IMR-90 (cell line): ENCODE measurements at regions not wholly inside any gene's neighbourhood (a gene's known extent, or its start where the extent isn't known, plus 50 kb on each side); places are given as distances from the start of the nearest gene placed in this dataset.

Experiments
- ATAC-seq: fragments of 200-7000 bp; cut with Tn5 transposase; 2 replicates; pipeline ENCODE4 v1.9.1; 2020; ENCODE audit warnings: low read depth, mild to moderate bottlenecking, moderate library complexity
- BruUV-seq: library from RNA; stranded (reverse); fragments of 400-500 nt; replicated peaks from 2 replicates; lab custom pipeline; 2021; lab: Mats Ljungman, UMichigan
- CTCF ChIA-PET: fragments of 300-600 bp; formaldehyde crosslinking; extraction: SDS; loops from one replicate; lab custom pipeline; 2021; ENCODE audit warnings: antibody characterized with exemption; lab: Yijun Ruan, JAX
- POLR2A ChIA-PET: fragments of 300-600 bp; sonication (Branson Sonifier 250); formaldehyde crosslinking; loops from one replicate; lab custom pipeline; 2022; ENCODE audit warnings: antibody characterized with exemption; ENCODE audit not compliant: unreplicated experiment; lab: Charles Lee
- DNase-seq: peaks from one replicate; pipeline ENCODE4 v3.0.0; 2013
- H2AFZ ChIP-seq: replicated peaks from 2 replicates; pipeline ENCODE3; 2013; ENCODE audit warnings: low read length, mild to moderate bottlenecking; ENCODE audit not compliant: poor library complexity
- H2AK5ac ChIP-seq: 2 replicates; pipeline ENCODE4 v1.6.1; 2013; ENCODE audit warnings: low read depth, low read length, inconsistent platforms
- H2AK9ac ChIP-seq: replicated peaks from 2 replicates; pipeline ENCODE3; 2013; ENCODE audit warnings: mild to moderate bottlenecking, low read depth, low read length, moderate library complexity; ENCODE audit not compliant: poor library complexity
- H2BK120ac ChIP-seq: 2 replicates; pipeline ENCODE4 v1.6.1; 2013; ENCODE audit warnings: low read depth, low read length, inconsistent platforms
- H2BK15ac ChIP-seq: 3 replicates; pipeline ENCODE4 v1.6.1; 2013; ENCODE audit warnings: low read depth, low read length, inconsistent platforms
- H2BK20ac ChIP-seq: 2 replicates; pipeline ENCODE4 v1.6.1; 2013; ENCODE audit warnings: low read depth, mild to moderate bottlenecking, inconsistent platforms, low read length, moderate library complexity
- H2BK5ac ChIP-seq: 2 replicates; pipeline ENCODE4 v1.6.1; 2013; ENCODE audit warnings: mild to moderate bottlenecking, low read depth, low read length, inconsistent platforms; ENCODE audit not compliant: poor library complexity, severe bottlenecking
- H3K14ac ChIP-seq: replicated peaks from 2 replicates; pipeline ENCODE4 v1.6.1; 2013; ENCODE audit warnings: low read depth, low read length, inconsistent platforms
- H3K18ac ChIP-seq: 2 replicates; pipeline ENCODE4 v1.6.1; 2013; ENCODE audit warnings: low read depth, low read length, control low read depth
- H3K23ac ChIP-seq: 2 replicates; pipeline ENCODE4 v1.6.1; 2013; ENCODE audit warnings: low read depth, low read length, inconsistent platforms
- H3K27ac ChIP-seq: 2 replicates; pipeline ENCODE4 v1.5.1; 2013; ENCODE audit warnings: mild to moderate bottlenecking, control low read depth, low read length; ENCODE audit not compliant: insufficient read depth
- H3K27me3 ChIP-seq: 2 replicates; pipeline ENCODE4 v1.6.1; 2013; ENCODE audit warnings: low read length; ENCODE audit not compliant: control insufficient read depth, insufficient read depth
- H3K36me3 ChIP-seq: 2 replicates; pipeline ENCODE4 v1.6.1; 2013; ENCODE audit warnings: low read length, mixed read lengths; ENCODE audit not compliant: control insufficient read depth, insufficient read depth
- H3K4ac ChIP-seq: 2 replicates; pipeline ENCODE4 v1.6.1; 2013; ENCODE audit warnings: low read depth, low read length, inconsistent platforms
- H3K4me1 ChIP-seq: 2 replicates; pipeline ENCODE4 v1.6.1; 2013; ENCODE audit warnings: low read length, mixed read lengths; ENCODE audit not compliant: control insufficient read depth, insufficient read depth
- H3K4me2 ChIP-seq: 2 replicates; pipeline ENCODE4 v1.6.1; 2013; ENCODE audit warnings: low read depth, mild to moderate bottlenecking, control low read depth, low read length, moderate library complexity
- H3K4me3 ChIP-seq: 2 replicates; pipeline ENCODE4 v1.5.1; 2013; ENCODE audit warnings: low read depth, mild to moderate bottlenecking, control low read depth, low read length, moderate library complexity; ENCODE audit not compliant: insufficient read depth
- H3K56ac ChIP-seq: 2 replicates; pipeline ENCODE4 v1.6.1; 2013; ENCODE audit warnings: low read length, inconsistent platforms; ENCODE audit not compliant: insufficient read depth; ENCODE audit errors: extremely low read depth
- H3K79me1 ChIP-seq, 2 experiments: 2 replicates each; pipeline ENCODE4 v1.6.1; 2013; ENCODE audit warnings: low read length in 2 of 2, inconsistent platforms in 1 of 2, low read depth in 1 of 2
- H3K9ac ChIP-seq: 2 replicates; pipeline ENCODE4 v1.6.1; 2013; ENCODE audit warnings: low read depth, low read length, control low read depth
- H3K9me1 ChIP-seq: 2 replicates; pipeline ENCODE4 v1.6.1; 2013; ENCODE audit warnings: low read length, inconsistent platforms; ENCODE audit not compliant: insufficient read depth
- H3K9me3 ChIP-seq: 2 replicates; pipeline ENCODE4 v1.6.1; 2013; ENCODE audit warnings: low read length; ENCODE audit not compliant: control insufficient read depth, insufficient read depth
- H4K20me1 ChIP-seq: 2 replicates; pipeline ENCODE4 v1.6.1; 2013; ENCODE audit warnings: low read length, inconsistent platforms; ENCODE audit not compliant: insufficient read depth
- H4K5ac ChIP-seq: 2 replicates; pipeline ENCODE4 v1.6.1; 2013; ENCODE audit warnings: mild to moderate bottlenecking, low read depth, low read length, control low read depth
- H4K8ac ChIP-seq, 2 experiments: 2 replicates each; pipeline ENCODE4 v1.6.1; 2013; ENCODE audit warnings: low read depth in 2 of 2, low read length in 2 of 2, control low read depth in 1 of 2, inconsistent platforms in 1 of 2
- H4K91ac ChIP-seq: 2 replicates; pipeline ENCODE4 v1.6.1; 2013; ENCODE audit warnings: low read depth, low read length, inconsistent platforms; ENCODE audit not compliant: insufficient read depth
- BHLHE40 ChIP-seq: fragments of 150-350 bp; IDR thresholded peaks from 2 replicates; pipeline ENCODE4 v1.6.1; 2016; ENCODE audit warnings: mild to moderate bottlenecking, low read depth, low read length
- CTCF ChIP-seq: conservative IDR thresholded peaks from 2 replicates; pipeline ENCODE4 v1.5.1; 2012; ENCODE audit warnings: mild to moderate bottlenecking, low read depth, low read length, improper control_type of control experiment
- RCOR1 ChIP-seq: IDR thresholded peaks from 2 replicates; pipeline ENCODE4 v1.6.1; 2012; ENCODE audit warnings: mild to moderate bottlenecking, low read length, improper control_type of control experiment; ENCODE audit not compliant: insufficient replicate concordance
- SMC3 ChIP-seq: fragments of 150-350 bp; IDR thresholded peaks from 2 replicates; pipeline ENCODE4 v1.6.1; 2016; ENCODE audit warnings: low read depth, mild to moderate bottlenecking, antibody characterized with exemption, low read length, moderate library complexity
- WGBS, 2 experiments: methylation state at CpG; one replicate each; pipeline versions ENCODE4 v1.1.5 to v1.1.7; 2013; ENCODE audit warnings: missing lambda C conversion rate in 2 of 2; ENCODE audit not compliant: insufficient read length in 1 of 2; ENCODE audit errors: extremely low coverage in 2 of 2; 5-methylcytosine and 5-hydroxymethylcytosine counted together
- dilution Hi-C: fragments of 300-500 bp; cut with HindIII; formaldehyde crosslinking; loops from one replicate; pipeline ENCODE4 v1.14.3; 2018; ENCODE audit warnings: low sequenced_read_pairs; ENCODE audit not compliant: unreplicated experiment
- in situ Hi-C: fragments of 300-500 bp; cut with MboI; formaldehyde crosslinking; loops from 3 replicates; pipeline ENCODE4 v1.14.3; 2019; ENCODE audit warnings: low sequenced_read_pairs, inconsistent platforms, mixed read lengths
- intact Hi-C: fragments of 100-400 bp; cut with micrococcal nuclease; formaldehyde crosslinking; loops from 2 replicates; pipeline ENCODE4 v1.10.0; 2022

DNA sequence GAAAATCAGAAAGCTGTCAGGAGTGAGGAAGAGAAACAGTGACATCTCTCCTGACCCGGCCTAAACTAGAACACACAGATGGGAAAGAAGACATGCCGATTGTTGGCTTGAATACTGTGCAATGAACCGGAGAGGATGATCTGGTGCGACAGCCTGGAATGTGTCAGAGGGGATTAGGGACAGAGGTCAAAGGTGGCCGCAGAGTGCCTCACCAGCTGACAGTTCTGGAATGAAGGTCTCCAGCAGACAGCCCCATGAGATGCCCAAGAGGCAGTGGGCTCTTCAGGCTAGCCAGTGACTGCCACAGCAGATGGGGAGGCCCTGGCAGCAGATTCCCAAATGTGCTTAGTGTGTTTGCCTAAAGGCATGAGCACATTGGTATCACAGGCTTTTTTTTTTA is 623.2 kb downstream of the CDH8 start:
- ATAC-seq (no peak), DNase-seq (no peak)
- no peak overlapping the region for H2AFZ ChIP-seq
- no peaks in the 10 kb centered on the region for H3K4me1 ChIP-seq
- WGBS, 2 experiments: 20% methylated on average over 1 of the region's 5 CpGs; no CpG with 5 or more reads in 1 of the 2 experiments
- H4K5ac ChIP-seq: no peak overlapping the region
- H3K9me1 ChIP-seq: no peaks in the 10 kb centered on the region
- no peaks in the 10 kb centered on the region for H4K20me1 ChIP-seq
- BruUV-seq: no TSS peak
- H2BK15ac ChIP-seq: no peak overlapping the region
- no peak overlapping the region for H2BK120ac ChIP-seq
- no peak overlapping the region for H3K4ac ChIP-seq
- intact Hi-C loops: no loop called here
- no peak overlapping the region for H3K9ac ChIP-seq
- ChIA-PET POLR2A (no interaction called here), CTCF (no interaction called here)
- H3K4me2 ChIP-seq: no peak overlapping the region
- no peak overlapping the region for H4K91ac ChIP-seq
- H2BK5ac ChIP-seq: no peak overlapping the region
- no peak overlapping the region for H3K23ac ChIP-seq
- H2AK5ac ChIP-seq: no peak overlapping the region
- no peak overlapping the region for H4K8ac ChIP-seq
- peaks cover 5% of the 10 kb centered on the region for H3K9me3 ChIP-seq
- no peak overlapping the region for H2BK20ac ChIP-seq
- no peaks in the 10 kb centered on the region for H3K36me3 ChIP-seq
- H3K27ac ChIP-seq: no peak overlapping the region
- no peak for TF ChIP-seq SMC3
- TF ChIP-seq BHLHE40: no peak
- no peak for TF ChIP-seq CTCF
- no peak for TF ChIP-seq RCOR1
- H2AK9ac ChIP-seq: no peak overlapping the region
- no peaks in the 10 kb centered on the region for H3K79me1 ChIP-seq
- H3K56ac ChIP-seq: no peak overlapping the region
- dilution Hi-C loops: no loop called here
- in situ Hi-C loops: no loop called here
- H3K18ac ChIP-seq: no peak overlapping the region
- H3K14ac ChIP-seq: no peak overlapping the region
- H3K4me3 ChIP-seq: no peak overlapping the region
- no peaks in the 10 kb centered on the region for H3K27me3 ChIP-seq
